ENCODE measurements at regions not wholly inside any gene's neighbourhood (a gene's known extent, or its start where the extent isn't known, plus 50 kb on each side); places are given as distances from the start of the nearest gene placed in this dataset.

- Histone ChIP-seq H3K27me3 (ENCODE audit: insufficient read depth, low read depth, low read length) (no peaks in the 10 kb centered on the region), H2AFZ (ENCODE audit: low read depth, low read length) (no peak overlapping the region), H3K9me3 (ENCODE audit: low read length) (no peaks in the 10 kb centered on the region), H3K27ac (ENCODE audit: low read length) (no peak overlapping the region), H3K4me2 (ENCODE audit: low read length) (no peak overlapping the region), H3F3A (ENCODE audit: insufficient read depth, low read length, poor library complexity, severe bottlenecking) (no peaks in the 10 kb centered on the region), H3K36me3 (ENCODE audit: insufficient read depth, low read length) (no peaks in the 10 kb centered on the region), H3K9me2 (ENCODE audit: insufficient read depth, low read length) (no peaks in the 10 kb centered on the region), H3K9ac (ENCODE audit: low read length) (no peak overlapping the region), H3K79me2 (replicated peaks; ENCODE audit: insufficient read depth, low read length) (no peaks in the 10 kb centered on the region), H3K4me3 (ENCODE audit: low read length) (no peak overlapping the region), H4K20me1 (ENCODE audit: insufficient read depth) (no peaks in the 10 kb centered on the region)
- no peak for TF ChIP-seq RAD21 (conservative IDR thresholded peaks at IDR 0.05)
- no peak for TF ChIP-seq TAF1 (IDR thresholded peaks at IDR 0.05; ENCODE audit: low read depth)
- TF ChIP-seq MXI1 (conservative IDR thresholded peaks at IDR 0.05; ENCODE audit: poor library complexity, severe bottlenecking): no peak
- TF ChIP-seq EZH2 (IDR thresholded peaks at IDR 0.05; ENCODE audit: borderline replicate concordance, insufficient read depth, low read length, poor library complexity, severe bottlenecking): no peak
- TF ChIP-seq POLR2AphosphoS5 (IDR thresholded peaks at IDR 0.05): no peak
- TF ChIP-seq EP300 (conservative IDR thresholded peaks at IDR 0.05; ENCODE audit: poor library complexity, severe bottlenecking): no peak
- TF ChIP-seq CTCF (IDR thresholded peaks at IDR 0.05; ENCODE audit: poor library complexity, severe bottlenecking): no peak
- TF ChIP-seq SMC3 (conservative IDR thresholded peaks at IDR 0.05; ENCODE audit: poor library complexity): no peak
- TF ChIP-seq REST (IDR thresholded peaks at IDR 0.05; ENCODE audit: borderline replicate concordance): no peak
These were observed 211.6 kb upstream of the NR5A2 start for GRCh38 chr1:199815947-199816346.

GRCh38 chr1:199817266-199817665 is 210.2 kb upstream of the NR5A2 start:
- Histone ChIP-seq H2AFZ (ENCODE audit: low read depth, low read length) (no peak overlapping the region), H3K4me3 (ENCODE audit: low read length) (no peak overlapping the region), H3K9me3 (ENCODE audit: low read length) (no peaks in the 10 kb centered on the region), H3K27ac (ENCODE audit: low read length) (no peak overlapping the region), H4K20me1 (ENCODE audit: insufficient read depth) (no peaks in the 10 kb centered on the region), H3K9me2 (ENCODE audit: insufficient read depth, low read length) (no peaks in the 10 kb centered on the region), H3K4me2 (ENCODE audit: low read length) (no peak overlapping the region), H3K27me3 (ENCODE audit: insufficient read depth, low read depth, low read length) (no peaks in the 10 kb centered on the region), H3K36me3 (ENCODE audit: insufficient read depth, low read length) (no peaks in the 10 kb centered on the region), H3K9ac (ENCODE audit: low read length) (no peak overlapping the region), H3K79me2 (replicated peaks; ENCODE audit: insufficient read depth, low read length) (no peaks in the 10 kb centered on the region), H3F3A (ENCODE audit: insufficient read depth, low read length, poor library complexity, severe bottlenecking) (no peaks in the 10 kb centered on the region)
- TF ChIP-seq POLR2AphosphoS5 (IDR thresholded peaks at IDR 0.05): no peak

All from neural cell (in vitro differentiated cells).